ENCODE measurements at regions not wholly inside any gene's neighbourhood (a gene's known extent, or its start where the extent isn't known, plus 50 kb on each side); places are given as distances from the start of the nearest gene placed in this dataset.

DNA sequence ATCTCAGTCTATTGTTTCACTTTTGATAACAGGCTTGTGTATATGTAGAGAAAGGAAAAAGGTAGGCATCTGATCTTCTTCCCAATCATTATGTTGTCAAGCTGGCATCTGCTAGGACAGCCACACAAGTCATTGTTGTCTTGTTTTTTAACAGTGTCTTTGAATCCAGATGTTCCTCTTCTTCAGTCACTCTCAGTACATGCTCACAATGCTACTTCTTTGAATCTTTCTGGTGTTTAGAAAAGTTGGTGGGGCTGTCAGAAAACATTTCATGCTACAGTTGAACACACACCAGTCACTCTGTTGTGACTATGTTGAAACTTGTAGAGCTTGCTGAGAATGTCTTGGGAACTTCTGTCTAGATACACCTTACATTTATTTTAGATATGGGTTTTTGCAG, 1231.4 kb upstream of the MIR17HG start:
- no peak for DNase-seq

DNA sequence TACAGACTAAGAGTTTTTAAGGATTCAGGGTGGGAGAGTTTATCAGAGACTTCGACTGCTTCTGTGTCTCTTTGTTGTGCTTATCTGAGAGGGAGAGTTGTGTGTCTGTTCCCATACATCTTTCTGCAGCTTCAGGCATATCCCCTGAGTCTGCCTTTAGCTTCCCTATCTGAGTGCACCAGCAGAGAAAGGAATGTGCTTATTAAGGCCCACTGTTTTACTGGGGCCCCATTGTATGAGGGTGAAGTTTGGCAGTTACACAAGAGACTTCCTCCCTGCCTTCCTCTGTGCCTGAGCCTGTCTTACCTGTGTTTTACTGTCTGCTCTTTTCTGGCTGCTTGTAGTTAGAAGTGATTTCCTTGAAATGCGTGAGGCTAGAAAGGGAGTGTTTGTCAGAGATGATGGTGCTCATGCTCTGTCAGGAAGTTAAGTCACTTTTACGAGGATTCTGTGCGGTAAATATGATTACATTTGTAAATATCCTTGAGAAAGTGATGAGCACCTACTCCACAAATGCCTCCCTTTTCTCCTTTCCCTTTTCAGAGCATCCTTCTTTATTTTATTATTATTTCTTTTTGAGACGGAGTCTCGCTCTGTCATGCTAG, 1228.9 kb upstream of the MIR17HG start:
- no peak for DNase-seq

DNA sequence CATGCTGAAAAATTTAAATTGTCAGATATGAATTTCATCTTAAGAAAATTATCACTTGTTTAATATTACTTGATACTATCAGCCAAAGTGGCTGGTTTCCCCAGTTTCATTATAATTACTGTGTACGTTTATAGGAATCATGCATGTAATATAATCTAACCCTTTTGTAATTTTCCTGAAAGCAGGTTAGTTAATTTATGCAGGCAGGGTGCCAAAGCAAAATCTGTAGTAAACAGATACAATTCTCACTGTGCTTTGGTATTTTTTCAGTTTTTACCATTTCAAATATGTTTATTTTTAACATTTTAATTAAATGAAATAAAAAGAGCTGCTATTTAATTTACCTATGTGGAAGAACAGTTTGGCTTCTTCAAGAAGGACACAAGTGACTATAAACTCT, 1227.5 kb upstream of the MIR17HG start:
- DNase-seq = no peak

DNA sequence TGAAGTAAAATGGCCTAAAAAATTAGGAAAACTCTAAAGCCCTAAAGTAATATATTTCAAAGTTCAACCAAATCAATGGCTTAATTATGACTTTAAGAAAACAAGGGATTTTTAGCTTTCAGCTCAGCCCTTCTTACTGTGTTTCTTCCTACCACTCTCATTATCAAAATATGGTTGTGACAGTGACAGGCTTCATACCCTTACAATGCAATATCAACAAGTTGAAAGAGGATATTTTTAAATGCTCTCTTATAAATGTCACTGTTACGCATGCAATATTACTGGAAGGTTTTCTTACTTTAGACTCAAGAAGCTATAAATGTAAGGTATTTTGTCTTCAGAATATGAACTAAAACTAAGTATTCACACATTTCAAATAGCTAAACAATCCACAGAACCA, 1225.7 kb upstream of the MIR17HG start:
- DNase-seq = no peak

DNA sequence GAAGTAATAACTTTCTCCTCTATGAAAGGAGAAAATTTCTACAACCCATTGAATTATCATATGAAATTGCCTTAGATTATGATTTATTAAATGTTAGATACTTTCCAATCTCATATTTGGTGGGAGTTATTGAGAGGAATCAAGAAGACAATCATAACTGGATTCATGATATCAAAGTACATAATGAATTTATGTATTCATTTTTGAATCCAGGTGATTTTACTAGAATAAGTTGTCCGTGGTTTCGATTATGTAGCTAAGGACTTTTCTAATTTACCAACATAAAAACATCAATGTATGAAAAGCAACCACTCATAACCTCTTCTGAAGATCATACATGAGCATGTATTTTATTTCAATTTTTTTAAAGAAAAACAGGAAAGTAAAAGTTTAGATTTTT, 1225.0 kb upstream of the MIR17HG start:
- DNase-seq = no peak

DNA sequence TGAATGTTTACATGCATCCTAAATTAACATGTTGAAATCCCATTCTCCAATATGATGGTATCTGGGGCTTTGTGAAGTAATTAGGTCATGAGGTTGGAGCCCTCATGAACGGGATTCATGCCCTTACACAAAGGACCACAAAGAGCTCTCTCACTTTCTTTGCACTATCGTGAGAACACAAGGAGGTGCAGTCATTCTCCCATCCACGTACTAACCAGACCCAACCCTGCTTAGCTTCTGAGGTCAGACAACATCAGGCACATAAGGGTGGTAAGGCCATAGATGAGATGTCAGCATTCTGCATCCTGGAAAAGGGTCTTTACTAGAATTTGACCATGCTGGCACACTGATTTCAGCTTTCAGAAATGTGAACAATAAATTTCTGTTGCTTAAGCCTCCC, 1211.9 kb upstream of the MIR17HG start:
- DNase-seq = no peak

DNA sequence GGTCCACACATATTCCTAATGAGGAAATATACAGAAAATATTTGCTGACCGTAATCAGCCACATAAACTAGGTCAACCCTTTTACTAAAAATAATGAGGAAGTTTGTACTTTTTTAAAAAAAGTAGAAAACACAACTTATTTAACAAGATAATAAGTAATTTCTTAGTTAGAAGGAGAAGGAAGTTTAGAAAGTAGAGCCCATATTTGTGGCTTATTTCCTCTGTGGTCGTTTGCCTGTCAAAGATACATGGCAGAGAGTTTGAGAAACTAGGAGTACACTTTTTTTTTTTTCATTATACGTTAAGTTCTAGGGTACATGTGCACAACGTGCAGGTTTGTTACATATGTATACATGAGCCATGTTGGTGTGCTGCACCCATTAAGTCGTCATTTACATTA, 1205.2 kb upstream of the MIR17HG start:
- no peak for DNase-seq

DNA sequence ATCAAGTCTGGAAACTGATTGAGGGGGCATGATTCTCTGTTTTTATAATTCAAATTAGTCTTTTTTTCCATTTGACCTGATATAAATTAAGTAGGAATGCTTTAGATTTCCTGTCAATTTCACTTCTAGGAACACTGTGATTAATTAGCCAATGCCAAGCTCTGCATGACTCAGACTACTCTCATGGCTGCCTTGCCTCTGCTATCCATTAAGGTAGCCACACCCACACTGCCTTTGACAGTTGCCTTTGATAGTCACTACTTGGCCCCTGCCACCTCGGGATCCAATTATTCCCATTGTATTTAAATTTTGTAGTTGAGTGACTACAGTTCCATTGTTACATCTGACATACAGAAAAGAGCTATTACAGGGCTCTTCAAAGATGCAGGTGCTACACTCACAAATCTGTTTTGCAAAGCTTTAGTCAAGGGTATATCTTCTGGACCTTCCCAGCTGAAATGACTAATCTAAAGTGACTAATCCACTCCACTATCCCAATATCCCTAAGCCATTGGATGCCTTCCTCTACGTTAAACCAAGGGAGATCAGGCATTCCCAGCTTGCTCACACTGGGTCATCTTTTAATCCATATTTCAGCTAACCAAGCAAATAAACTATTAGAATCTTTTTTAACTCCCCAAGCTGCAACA, 1193.1 kb upstream of the MIR17HG start:
- DNase-seq = no peak

DNA sequence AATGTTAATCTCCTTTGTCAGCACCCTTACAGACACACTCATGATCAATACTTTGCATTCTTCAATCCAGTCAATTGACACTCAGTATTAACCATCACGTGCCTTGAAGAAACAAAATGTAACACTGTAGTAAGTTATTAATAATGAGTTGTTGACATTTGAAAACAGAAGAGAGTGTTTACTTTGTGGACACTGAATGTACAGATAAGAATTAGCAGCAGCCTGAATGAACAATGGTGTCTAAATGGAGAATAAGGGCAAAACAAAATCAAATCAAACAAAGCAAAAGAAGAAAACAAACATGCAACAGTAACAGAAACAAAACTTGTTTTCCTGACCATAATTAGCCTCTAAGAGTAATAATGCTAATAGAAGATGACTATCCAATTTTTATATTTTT, 1191.1 kb upstream of the MIR17HG start:
- DNase-seq = no peak

DNA sequence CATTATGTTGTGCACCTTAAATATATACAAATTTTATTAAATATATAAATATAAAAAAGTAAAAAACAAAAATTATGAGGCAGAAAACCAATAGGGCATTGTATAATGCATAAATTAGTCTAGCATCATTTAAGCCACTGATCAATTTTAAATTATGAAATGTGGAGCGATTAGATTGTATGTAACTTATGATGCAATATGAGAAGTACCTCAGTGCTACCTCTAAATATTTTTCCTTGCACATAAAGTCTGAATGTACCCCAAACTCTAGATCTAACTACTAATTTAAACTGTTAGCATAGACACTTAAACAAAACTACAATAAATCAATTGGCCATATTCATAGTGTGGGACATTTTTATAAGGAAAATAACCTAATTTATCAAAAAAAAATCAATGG, 1178.5 kb upstream of the MIR17HG start:
- DNase-seq = no peak

DNA sequence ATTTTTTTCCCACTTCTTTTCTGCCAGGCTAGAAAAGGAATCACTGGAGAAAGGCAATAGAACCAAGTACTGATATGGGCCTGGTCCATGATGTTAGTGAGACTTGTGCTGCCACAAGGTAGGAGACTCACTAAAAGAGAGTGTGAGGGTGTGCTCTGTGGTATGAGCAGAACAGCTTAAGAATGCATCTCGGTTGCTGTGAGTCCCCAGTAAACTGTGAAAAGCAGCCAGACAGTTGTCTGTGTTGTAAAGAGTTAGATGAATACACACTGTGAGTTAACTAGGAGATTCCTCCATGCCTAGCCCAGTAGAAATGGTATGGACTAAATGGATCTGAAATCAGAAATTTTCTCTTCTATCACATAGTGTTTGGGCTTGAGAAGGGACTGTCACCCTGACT, 1177.3 kb upstream of the MIR17HG start:
- no peak for DNase-seq

DNA sequence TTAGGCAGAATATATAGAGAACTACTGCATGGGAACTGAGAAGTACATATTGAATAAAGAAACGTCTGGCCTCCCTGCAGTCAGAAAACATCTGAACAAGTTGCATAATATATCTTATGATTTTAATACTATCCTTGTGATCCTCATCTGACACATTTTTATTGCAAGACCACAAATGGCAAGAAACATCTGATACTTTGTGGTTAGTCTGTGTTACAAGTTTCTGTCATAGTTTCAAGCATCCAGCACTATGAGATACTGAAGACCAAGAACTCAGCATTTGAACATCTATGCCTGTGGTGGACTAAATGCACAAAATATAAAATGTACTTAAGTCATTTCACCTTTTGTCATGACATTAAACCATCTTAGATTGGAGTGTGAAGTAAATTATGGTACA, 1175.8 kb upstream of the MIR17HG start:
- no peak for DNase-seq

DNA sequence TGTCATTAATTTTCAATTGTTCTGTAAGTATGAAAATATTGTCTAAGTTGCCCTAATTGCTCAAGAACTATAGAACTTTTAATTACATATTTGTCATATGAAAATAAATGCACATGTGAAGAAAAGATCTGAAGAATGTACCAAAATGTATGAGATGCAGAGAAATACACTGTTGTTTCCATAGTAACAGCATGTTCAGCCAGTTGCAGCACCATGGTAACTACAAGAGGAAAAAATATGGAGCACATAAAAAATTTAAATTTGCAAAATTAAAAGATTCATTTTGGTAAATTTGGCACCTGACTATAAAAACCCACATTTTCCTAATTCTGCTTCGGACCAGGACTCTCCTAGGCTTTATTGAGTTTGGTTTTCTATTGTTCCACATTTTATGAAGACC, 1170.0 kb upstream of the MIR17HG start:
- no peak for DNase-seq

DNA sequence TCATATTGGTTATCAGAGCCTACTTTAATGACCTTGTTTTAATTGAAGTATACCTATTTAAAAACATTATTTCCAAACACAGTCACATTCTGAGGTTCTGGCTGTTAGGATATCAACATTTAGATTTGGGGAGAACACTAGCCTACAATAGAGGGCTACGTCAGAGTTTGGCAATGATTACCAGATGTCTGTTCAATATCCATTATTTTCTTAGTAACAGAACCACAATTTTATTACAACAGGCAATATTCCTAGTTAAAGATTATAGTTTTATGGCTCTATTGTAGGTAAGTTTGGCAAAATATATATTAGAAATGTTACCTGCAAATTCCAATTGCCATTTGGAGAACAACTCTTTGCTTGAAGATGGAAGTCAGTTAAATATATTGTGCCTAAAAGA, 1163.1 kb upstream of the MIR17HG start:
- no peak for DNase-seq

DNA sequence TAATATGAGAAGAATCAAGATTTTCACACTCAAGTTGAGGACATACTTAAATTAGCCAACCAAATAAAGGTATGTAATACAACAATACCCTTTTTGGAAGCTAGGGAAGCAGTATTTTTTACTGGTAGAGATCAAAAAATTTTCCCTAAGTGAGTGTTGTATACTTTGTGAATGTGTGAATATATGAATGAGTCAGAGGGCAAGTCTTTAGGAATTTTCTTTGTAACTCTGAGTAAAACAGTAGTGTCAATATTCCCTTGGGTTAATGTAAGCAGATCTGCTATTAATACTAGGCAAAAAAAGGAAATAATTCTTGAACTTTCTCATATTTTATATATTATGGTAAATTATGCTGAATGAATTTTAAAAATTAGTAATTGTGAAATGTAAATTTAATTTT, 1161.8 kb upstream of the MIR17HG start:
- DNase-seq = no peak

DNA sequence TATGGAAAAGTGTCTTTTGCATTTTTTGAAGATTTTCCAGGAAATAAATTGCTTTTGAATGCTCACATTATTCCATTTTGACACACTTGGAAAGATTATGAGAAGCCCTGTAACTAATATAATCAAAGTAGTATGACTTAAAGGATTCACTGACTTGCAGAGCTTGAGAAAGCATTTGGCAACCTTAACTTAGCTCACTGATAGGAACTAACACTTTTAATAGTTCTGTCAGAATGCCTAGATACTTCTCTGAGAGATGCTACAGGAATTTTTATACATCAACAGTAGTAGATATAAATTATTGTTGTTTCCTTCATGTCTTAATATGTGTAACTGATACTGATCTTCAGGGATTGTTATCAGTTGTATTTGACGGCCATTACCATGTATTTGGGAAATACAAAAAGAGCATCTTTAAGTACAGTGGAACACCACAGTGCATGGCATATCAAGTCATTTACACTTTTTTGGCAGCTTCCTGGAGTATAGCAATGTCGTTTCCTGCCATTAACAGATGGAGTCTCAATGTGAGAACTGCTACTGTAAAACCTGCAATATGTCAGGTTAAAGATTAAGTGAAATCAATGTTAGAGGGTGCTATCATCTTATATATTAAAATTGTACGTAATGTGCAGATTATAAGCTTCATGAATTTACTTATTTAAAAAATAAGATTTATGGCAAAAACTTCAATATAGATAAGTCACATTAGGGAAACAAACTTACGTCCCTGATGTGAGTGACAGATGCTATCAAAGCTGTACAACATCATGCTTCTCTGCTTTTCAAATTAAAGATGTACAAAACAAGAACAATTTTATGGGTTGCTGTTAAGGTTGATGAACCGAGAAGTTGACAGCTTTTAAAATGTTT, 1159.8 kb upstream of the MIR17HG start:
- DNase-seq = no peak

DNA sequence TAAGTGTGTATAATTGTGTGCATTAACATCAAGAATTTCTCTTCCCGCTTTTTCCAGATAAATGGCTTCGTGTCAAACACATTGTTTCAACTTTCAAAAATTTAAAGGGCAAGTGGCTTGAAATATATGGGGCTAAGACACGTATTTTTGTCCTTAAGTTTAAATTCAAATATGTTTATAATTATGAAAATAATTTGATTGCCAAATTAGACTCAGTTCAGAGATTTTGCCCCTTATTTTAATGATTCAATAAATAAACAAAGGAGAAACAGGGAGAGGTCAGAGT, 1159.2 kb upstream of the MIR17HG start:
- DNase-seq = no peak

DNA sequence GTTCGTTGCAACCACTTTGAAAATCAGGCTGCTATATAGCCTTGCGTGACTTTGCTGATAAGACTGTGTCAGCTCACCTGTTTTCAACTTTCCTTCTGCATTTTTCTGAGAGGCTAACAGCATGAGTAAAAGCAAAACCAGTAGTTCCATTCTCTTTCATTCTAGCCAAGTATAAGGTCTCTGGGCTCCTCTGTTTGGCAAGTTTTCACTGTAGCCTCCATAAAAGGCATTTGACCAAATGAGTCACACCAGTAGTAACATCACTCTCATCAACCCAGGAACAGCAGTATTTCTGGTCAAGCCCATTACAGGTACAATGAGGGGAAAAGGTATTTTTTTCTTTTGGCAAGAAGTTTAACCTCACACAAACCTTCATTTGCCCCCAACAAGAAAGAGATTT, 1149.8 kb upstream of the MIR17HG start:
- no peak for DNase-seq

DNA sequence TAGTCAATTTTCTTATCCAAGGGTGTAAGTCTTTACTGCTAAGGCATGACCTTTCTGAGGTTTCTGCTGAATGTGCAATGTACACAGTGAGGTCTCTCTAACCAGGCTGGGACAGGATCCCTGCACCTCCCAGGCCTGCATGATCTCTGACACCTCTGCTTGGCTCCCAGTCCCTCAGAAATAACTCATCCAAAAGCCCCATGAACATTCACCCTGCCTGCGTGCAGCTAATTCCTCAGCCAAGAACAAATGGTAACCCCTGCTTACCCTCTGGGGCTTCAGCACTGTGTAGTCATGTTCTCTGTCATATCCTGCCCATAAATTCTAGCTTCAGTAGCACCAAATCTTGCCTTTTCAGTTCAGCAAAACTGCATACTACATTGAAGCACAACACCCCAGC, 1146.3 kb upstream of the MIR17HG start:
- no peak for DNase-seq

DNA sequence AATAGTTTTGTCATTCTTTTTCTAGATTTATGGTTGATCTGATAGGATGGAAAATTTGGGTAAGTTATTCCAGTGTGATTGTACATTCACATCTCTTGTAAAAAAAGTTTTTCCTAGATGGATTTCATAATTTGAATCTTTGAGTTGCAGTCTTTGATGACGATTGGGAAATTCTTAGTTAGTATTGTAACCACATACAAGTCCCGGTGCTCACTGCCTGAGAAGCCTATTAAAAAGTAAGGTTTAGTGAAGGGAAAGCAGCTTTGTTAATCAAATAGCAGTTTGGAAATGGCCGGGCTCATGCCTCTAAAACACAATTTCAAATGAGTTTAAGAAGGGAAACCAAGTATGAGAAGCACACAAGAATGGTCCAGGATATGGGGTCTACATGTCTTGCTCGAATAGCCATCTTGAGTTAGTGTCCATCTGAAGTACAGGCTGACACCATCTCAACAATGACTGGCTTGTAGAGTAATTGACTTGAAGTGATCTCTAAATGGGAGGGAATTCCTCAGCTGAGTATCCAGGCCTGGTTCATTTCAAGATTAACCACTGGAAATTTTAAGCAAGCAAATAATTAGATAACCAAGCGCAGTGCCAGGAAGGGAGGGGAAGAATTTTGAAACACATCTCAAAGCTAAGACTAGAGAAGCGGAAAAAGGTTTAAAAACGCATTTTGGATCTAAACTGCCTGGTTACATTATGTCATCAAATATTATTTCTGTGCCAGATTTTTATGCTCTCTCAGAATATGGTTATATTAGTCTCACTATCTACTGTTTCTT, 1145.6 kb upstream of the MIR17HG start:
- DNase-seq = no peak

DNA sequence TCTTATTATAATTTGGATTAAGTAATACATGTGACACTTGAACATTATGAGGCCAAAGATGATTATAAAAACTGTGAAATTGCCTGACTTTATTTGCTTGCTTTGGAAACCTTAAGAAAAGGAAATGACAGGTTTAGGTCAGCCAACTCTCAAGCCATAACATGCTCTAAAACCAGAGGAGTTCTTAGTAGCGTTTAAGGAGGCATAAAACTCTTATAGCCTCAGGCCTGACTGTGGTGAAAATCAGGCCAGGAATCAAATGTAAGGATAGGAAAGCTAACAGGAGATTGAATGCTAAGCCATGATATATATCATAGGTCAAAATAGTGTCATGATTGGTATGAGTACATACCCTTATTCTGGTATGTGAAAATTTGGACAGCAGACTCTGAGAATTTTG, 1142.4 kb upstream of the MIR17HG start:
- no peak for DNase-seq

DNA sequence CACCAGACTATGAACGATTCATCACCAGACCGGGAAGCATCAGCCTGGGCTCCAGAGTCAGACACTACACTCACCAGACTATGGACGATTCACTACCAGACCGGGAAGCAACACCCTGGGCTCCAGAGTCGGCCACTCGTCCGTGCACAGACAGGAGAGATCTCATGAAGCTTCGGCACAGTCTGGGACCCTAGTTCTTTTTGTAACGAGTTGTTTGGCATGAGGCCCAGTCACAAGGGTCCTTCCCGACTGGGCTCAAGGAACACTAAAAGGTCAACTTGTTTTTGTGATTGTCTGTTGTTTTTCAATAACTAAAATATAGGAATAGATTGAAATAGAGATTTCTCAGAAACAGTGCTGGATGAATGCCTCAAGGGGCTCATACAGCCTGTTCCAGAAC, 1141.6 kb upstream of the MIR17HG start:
- no peak for DNase-seq

DNA sequence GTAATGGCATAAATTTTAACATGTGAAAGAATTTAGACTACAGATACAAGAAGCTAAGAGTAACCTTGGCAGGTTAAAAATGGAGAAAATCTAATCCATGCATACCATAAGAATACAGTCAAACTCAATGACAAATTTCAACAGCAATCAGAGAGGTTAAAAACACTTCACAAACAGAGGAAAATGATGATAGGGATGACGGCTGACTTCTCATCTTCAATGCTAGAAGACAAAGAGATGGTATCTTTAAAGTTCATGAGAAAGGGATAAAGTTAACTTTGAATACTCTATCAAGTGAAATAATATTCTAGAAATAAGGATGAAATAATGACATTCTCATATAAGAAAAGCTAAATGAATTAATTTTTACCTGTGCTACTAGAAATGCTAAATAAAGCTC, 1130.2 kb upstream of the MIR17HG start:
- no peak for DNase-seq

DNA sequence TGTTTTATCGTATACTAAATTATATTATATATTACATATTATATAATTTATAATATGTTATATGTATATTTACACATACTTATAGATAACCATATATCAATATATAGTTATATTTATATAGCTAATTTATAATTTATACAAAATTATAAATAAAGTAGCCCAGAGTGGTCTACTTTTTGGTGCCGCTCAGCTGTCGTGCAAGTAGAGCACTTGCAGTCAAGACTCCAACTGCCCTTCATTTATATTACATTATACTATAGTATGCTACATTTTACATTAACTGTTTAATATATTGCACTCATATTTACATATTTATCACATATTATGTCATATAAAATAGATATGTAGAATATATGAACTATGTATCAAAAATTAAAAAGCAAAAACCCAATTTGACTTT, 1124.7 kb upstream of the MIR17HG start:
- no peak for DNase-seq

Data from CD4-positive, alpha-beta T cell treated with Interleukin-21 for 1 hour (primary cell).